AG04449 (cell line): ENCODE measurements at regions not wholly inside any gene's neighbourhood (a gene's known extent, or its start where the extent isn't known, plus 50 kb on each side); places are given as distances from the start of the nearest gene placed in this dataset.

ENCODE experiments used
- CTCF ChIA-PET: fragments of 350-600 bp; formaldehyde crosslinking; extraction: SDS; loops from one replicate; lab custom pipeline; 2021; ENCODE audit warnings: antibody characterized with exemption; lab: Yijun Ruan, JAX
- POLR2A ChIA-PET: fragments of 400-600, 350-600 bp; formaldehyde crosslinking; extraction: SDS; loops from one replicate; lab custom pipeline; 2020; ENCODE audit warnings: antibody characterized with exemption, inconsistent platforms; lab: Yijun Ruan, JAX
- DNase-seq: peaks from one replicate; pipeline ENCODE4 v3.0.0-alpha.2; 2010; ENCODE audit warnings: low read depth, low spot score
- H3K4me3 ChIP-seq: 2 replicates; pipeline ENCODE4 v1.5.1; 2011; ENCODE audit warnings: low read depth, mild to moderate bottlenecking, control low read depth, low read length
- CTCF ChIP-seq: IDR thresholded peaks from one replicate; pipeline ENCODE4 v1.5.1; 2011; ENCODE audit warnings: mild to moderate bottlenecking, moderate library complexity, low read length, control low read depth, inconsistent platforms; ENCODE audit not compliant: insufficient read depth; ENCODE audit errors: missing control alignments

DNA sequence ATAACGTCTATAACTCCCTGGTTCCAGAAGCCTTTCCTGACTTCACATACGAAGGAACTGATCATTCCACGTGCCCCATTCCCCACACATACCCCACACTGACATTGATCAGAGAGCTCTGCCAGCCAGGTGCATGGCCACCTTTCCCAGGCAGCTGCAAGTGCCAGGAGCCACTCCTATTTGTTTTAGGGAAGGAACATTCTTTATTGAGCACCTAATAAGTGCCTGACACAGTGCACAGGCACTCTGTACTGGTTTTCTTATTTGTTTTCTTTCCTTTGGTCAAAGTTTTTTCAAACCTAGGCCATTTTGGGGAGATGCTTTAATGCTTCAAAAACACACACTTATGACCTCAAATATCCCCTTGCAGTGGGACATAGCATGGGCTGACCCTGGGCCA, 50.0 kb downstream of the PITPNM2 start:
- no peak for TF ChIP-seq CTCF
- H3K4me3 ChIP-seq = no peak overlapping the region
- POLR2A ChIA-PET = no interaction called here
- CTCF ChIA-PET = interaction anchor here (1.0 kb wide), 1 partner anchor 8 kb away, joined by 3 read pairs; no protein-coding TSS in a partner anchor
- no peak for DNase-seq

DNA sequence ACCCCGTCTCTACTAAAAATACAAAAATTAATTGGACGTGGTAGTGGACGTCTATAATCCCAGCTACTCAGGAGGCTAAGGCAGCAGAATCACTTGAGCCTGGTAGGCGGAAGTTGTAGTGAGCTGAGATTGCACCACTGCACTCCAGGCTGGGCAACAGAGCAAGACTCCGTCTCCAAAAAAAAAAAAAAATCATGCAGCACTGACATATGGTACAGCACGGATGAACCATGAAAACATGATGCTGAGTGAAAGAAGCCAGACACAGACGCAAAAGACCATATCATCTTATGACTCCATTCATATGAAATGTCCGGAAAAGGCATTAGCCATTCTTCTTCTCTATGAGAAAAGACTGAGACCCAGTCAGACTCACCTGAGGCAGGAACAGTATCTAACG, 50.4 kb downstream of the PITPNM2 start:
- TF ChIP-seq CTCF = no peak
- CTCF ChIA-PET = no interaction called here
- H3K4me3 ChIP-seq = no peak overlapping the region
- no peak for DNase-seq
- POLR2A ChIA-PET = no interaction called here

- ChIA-PET CTCF (interaction anchor here (1.1 kb wide), 1 partner anchor 15 kb away, joined by 3 read pairs; no protein-coding TSS in a partner anchor), POLR2A (no interaction called here)
- no peak overlapping the region for H3K4me3 ChIP-seq
- no peak for TF ChIP-seq CTCF
- no peak for DNase-seq
Observed at GRCh38 chr12:123099560-123100192, 51.2 kb downstream of the PITPNM2 start.

- no peak overlapping the region for H3K4me3 ChIP-seq
- DNase-seq = no peak
- POLR2A ChIA-PET = no interaction called here
- CTCF ChIA-PET = interaction anchor here (1.1 kb wide), 1 partner anchor 16 kb away, joined by 3 read pairs; no protein-coding TSS in a partner anchor
- no peak for TF ChIP-seq CTCF
Observed at GRCh38 chr12:123098780-123099179, 52.1 kb downstream of the PITPNM2 start.

- DNase-seq = no peak
- ChIA-PET POLR2A (no interaction called here), CTCF (no interaction called here)
- TF ChIP-seq CTCF = no peak
- H3K4me3 ChIP-seq = no peak overlapping the region
Observed at GRCh38 chr12:123097561-123098084, 53.3 kb downstream of the PITPNM2 start.

GRCh38 chr12:123096741-123097140, 54.1 kb downstream of the PITPNM2 start:
- H3K4me3 ChIP-seq = no peak overlapping the region
- POLR2A ChIA-PET = no interaction called here
- no peak for TF ChIP-seq CTCF
- no peak for DNase-seq
- CTCF ChIA-PET = interaction anchor here (1.4 kb wide), 1 partner anchor 18 kb away, joined by 4 read pairs; no protein-coding TSS in a partner anchor
